ENCODE measurements at regions not wholly inside any gene's neighbourhood (a gene's known extent, or its start where the extent isn't known, plus 50 kb on each side); places are given as distances from the start of the nearest gene placed in this dataset.

- TF ChIP-seq CTCF (IDR thresholded peaks at IDR 0.05 in 8 of 11, conservative IDR thresholded peaks at IDR 0.05 in 3 of 11) (no peak), POLR2A (IDR thresholded peaks at IDR 0.05) (no peak)
Measured at GRCh38 chr15:80317389-80318182, 65.6 kb upstream of the CTXND1 start.

All from spleen (tissue), 7 donors.